SU-DHL-6 (cell line): ENCODE measurements at regions not wholly inside any gene's neighbourhood (a gene's known extent, or its start where the extent isn't known, plus 50 kb on each side); places are given as distances from the start of the nearest gene placed in this dataset.

Experiments used
- H2AFZ ChIP-seq: fragments of 200-600 bp; sonication (generic); 2 replicates; pipeline ENCODE4 v1.6.1; 2014; ENCODE audit warnings: low read depth, mild to moderate bottlenecking, moderate library complexity, mixed read lengths, antibody characterized with exemption, low read length; ENCODE audit not compliant: severe bottlenecking
- H3F3A ChIP-seq: fragments of 200-600 bp; shearing (Covaris generic); 2 replicates; pipeline ENCODE4 v1.6.0; 2016; ENCODE audit warnings: antibody characterized with exemption, mild to moderate bottlenecking; ENCODE audit not compliant: insufficient read depth
- H3K27ac ChIP-seq: fragments of 200-600 bp; sonication (generic); 2 replicates; pipeline ENCODE4 v1.5.1; 2016; ENCODE audit warnings: low read depth, mild to moderate bottlenecking, low read length, moderate library complexity, mixed read lengths
- H3K27me3 ChIP-seq: fragments of 200-600 bp; sonication (generic), shearing (Covaris generic); 2 replicates; pipeline ENCODE4 v1.6.0; 2014; ENCODE audit warnings: mild to moderate bottlenecking, low read length
- H3K36me3 ChIP-seq: fragments of 200-600 bp; sonication (generic); 2 replicates; pipeline ENCODE4 v1.6.1; 2014; ENCODE audit warnings: mild to moderate bottlenecking, low read length, mixed read lengths
- H3K4me2 ChIP-seq: fragments of 300-600, 200-600 bp; shearing (Covaris generic), sonication (generic); 2 replicates; pipeline ENCODE4 v1.6.0; 2014; ENCODE audit warnings: low read length, low read depth, mild to moderate bottlenecking; ENCODE audit not compliant: poor library complexity, severe bottlenecking
- H3K4me3 ChIP-seq: fragments of 200-600 bp; sonication (generic); 2 replicates; pipeline ENCODE4 v1.5.1; 2014; ENCODE audit warnings: antibody characterized with exemption, low read length, mild to moderate bottlenecking, mixed read lengths; ENCODE audit not compliant: insufficient read depth, poor library complexity, severe bottlenecking
- H3K79me2 ChIP-seq: fragments of 200-600 bp; sonication (generic); 2 replicates; pipeline ENCODE4 v1.6.1; 2014; ENCODE audit warnings: mild to moderate bottlenecking, low read length, moderate library complexity; ENCODE audit not compliant: insufficient read depth
- H3K9ac ChIP-seq: fragments of 200-600 bp; sonication (generic); 2 replicates; pipeline ENCODE4 v1.7.0; 2014; ENCODE audit warnings: mild to moderate bottlenecking, low read length
- H3K9me2 ChIP-seq: fragments of 200-600 bp; sonication (generic); replicated peaks from 2 replicates; pipeline ENCODE4 v1.6.1; 2014; ENCODE audit warnings: low read length; ENCODE audit not compliant: insufficient read depth
- H3K9me3 ChIP-seq: fragments of 200-600 bp; sonication (generic); 2 replicates; pipeline ENCODE4 v1.6.1; 2014; ENCODE audit warnings: low read length, mixed read lengths; ENCODE audit not compliant: insufficient read depth
- H4K20me1 ChIP-seq: fragments of 200-600 bp; sonication (generic); 2 replicates; pipeline ENCODE4 v1.6.1; 2014; ENCODE audit warnings: low read depth, mild to moderate bottlenecking, antibody characterized with exemption, low read length, moderate library complexity, mixed read lengths
- EZH2phosphoT487 ChIP-seq: fragments of 200-600 bp; sonication (generic), shearing (Covaris generic); conservative IDR thresholded peaks from 2 replicates; pipeline ENCODE4 v1.6.1; 2018; ENCODE audit warnings: mild to moderate bottlenecking, antibody characterized with exemption, low read length, moderate library complexity, mixed read lengths
- TF ChIP-seq, protein P1 (sequence below): fragments of 200-600 bp; sonication (generic); IDR thresholded peaks from one replicate; pipeline ENCODE4 v1.5.1; 2017; ENCODE audit warnings: antibody characterized with exemption, mild to moderate bottlenecking, low read length, moderate library complexity; ENCODE audit not compliant: insufficient read depth, poor library complexity, severe bottlenecking

DNA sequence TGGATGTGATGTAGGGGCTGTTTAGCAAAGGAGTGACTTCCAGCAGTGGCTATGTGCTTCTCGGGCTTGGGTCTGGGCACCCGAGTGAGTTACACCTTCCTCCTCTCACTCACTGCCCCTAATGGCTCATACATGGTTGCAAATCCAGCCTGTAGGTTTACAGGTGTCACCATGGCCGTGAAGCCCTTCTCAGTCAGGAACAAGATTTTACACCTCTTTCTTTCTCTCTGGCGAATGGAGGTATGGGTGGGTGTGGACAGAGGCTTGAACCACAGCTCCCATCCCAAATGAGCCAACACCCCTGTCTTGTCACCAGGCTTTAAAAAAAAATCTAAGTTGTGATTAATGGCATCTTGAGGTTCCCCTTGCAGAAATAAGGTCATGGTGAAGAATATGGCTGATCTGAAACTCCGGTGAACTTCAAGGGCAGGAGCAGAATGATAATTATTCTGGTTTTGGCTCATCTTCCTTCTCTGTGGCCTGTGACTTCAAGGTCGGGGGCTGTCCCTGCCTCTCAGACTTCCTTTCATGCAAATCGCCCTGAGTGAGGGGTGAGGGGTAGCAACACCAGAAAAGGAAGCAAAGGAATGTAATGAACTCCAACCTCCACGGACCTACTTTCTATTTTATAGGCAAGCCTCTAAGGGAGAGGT, 331.2 kb downstream of the MAF start:
- Histone ChIP-seq H3K27me3 (no peaks in the 10 kb centered on the region), H3K27ac (no peak overlapping the region), H4K20me1 (no peaks in the 10 kb centered on the region), H3K36me3 (no peaks in the 10 kb centered on the region), H3K4me3 (no peak overlapping the region), H3K4me2 (no peak overlapping the region), H2AFZ (no peak overlapping the region), H3K9me3 (no peaks in the 10 kb centered on the region), H3K9ac (no peak overlapping the region), H3F3A (no peaks in the 10 kb centered on the region), H3K79me2 (no peaks in the 10 kb centered on the region), H3K9me2 (no peaks in the 10 kb centered on the region)
- TF ChIP-seq, protein P1, sequence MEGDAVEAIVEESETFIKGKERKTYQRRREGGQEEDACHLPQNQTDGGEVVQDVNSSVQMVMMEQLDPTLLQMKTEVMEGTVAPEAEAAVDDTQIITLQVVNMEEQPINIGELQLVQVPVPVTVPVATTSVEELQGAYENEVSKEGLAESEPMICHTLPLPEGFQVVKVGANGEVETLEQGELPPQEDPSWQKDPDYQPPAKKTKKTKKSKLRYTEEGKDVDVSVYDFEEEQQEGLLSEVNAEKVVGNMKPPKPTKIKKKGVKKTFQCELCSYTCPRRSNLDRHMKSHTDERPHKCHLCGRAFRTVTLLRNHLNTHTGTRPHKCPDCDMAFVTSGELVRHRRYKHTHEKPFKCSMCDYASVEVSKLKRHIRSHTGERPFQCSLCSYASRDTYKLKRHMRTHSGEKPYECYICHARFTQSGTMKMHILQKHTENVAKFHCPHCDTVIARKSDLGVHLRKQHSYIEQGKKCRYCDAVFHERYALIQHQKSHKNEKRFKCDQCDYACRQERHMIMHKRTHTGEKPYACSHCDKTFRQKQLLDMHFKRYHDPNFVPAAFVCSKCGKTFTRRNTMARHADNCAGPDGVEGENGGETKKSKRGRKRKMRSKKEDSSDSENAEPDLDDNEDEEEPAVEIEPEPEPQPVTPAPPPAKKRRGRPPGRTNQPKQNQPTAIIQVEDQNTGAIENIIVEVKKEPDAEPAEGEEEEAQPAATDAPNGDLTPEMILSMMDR: no peak

DNA sequence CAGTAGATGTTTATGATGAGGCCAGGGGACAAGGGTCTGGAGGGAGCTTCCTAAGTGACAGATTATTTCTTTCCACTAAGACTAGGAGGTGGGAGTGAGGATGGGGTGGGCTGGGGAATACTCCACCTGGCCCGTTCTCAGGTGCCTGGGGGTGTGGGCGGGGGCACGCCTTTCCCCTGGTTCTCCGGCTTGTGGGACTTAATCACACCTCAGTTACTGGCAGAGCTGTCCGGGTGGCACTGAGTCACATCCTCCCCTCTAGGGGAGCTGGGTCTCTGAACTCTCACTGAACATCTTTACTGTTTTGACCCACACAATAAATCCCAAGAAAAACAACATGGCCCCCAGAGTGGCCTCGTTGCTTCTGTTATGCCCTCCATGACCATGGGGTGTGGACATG, 332.8 kb downstream of the MAF start:
- TF ChIP-seq EZH2phosphoT487: no peak
- TF ChIP-seq, protein P1: no peak
- no peak overlapping the region for H2AFZ ChIP-seq
- no peaks in the 10 kb centered on the region for H3K9me3 ChIP-seq
- H3K9me2 ChIP-seq: no peaks in the 10 kb centered on the region
- no peak overlapping the region for H3K4me2 ChIP-seq
- no peaks in the 10 kb centered on the region for H3K79me2 ChIP-seq
- H3K4me3 ChIP-seq: no peak overlapping the region
- H3F3A ChIP-seq: no peaks in the 10 kb centered on the region
- no peaks in the 10 kb centered on the region for H3K27me3 ChIP-seq
- no peak overlapping the region for H3K27ac ChIP-seq
- H3K9ac ChIP-seq: no peak overlapping the region
- no peaks in the 10 kb centered on the region for H4K20me1 ChIP-seq
- no peaks in the 10 kb centered on the region for H3K36me3 ChIP-seq

DNA sequence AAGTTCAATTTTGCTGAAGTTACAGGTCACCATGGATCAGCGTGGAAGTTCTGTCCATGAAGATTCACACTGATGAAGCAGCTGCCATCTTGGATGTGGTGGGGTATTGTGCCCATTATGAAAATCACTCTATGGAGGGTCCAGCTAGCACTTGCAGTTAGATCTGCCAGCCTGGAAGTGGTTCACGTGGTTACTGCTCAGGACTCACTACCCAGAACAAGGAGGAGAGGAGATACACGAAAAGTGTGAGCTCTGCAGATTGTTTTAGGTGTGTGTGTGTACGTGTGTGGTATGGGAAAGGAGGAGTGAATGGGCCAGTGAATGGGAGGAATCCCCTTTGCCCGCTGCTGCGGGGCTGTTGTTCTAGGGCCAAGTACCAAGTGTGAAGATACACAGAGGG, 333.4 kb downstream of the MAF start:
- H3K9me3 ChIP-seq: no peaks in the 10 kb centered on the region
- H3F3A ChIP-seq: no peaks in the 10 kb centered on the region
- no peaks in the 10 kb centered on the region for H3K79me2 ChIP-seq
- H3K9me2 ChIP-seq: no peaks in the 10 kb centered on the region
- H3K9ac ChIP-seq: no peak overlapping the region
- H3K27ac ChIP-seq: no peak overlapping the region
- no peaks in the 10 kb centered on the region for H3K27me3 ChIP-seq
- no peak overlapping the region for H2AFZ ChIP-seq
- TF ChIP-seq, protein P1: no peak
- no peak for TF ChIP-seq EZH2phosphoT487
- H3K36me3 ChIP-seq: no peaks in the 10 kb centered on the region
- H3K4me3 ChIP-seq: no peak overlapping the region
- no peaks in the 10 kb centered on the region for H4K20me1 ChIP-seq
- no peak overlapping the region for H3K4me2 ChIP-seq
